ENCODE measurements at regions not wholly inside any gene's neighbourhood (a gene's known extent, or its start where the extent isn't known, plus 50 kb on each side); places are given as distances from the start of the nearest gene placed in this dataset.

DNA sequence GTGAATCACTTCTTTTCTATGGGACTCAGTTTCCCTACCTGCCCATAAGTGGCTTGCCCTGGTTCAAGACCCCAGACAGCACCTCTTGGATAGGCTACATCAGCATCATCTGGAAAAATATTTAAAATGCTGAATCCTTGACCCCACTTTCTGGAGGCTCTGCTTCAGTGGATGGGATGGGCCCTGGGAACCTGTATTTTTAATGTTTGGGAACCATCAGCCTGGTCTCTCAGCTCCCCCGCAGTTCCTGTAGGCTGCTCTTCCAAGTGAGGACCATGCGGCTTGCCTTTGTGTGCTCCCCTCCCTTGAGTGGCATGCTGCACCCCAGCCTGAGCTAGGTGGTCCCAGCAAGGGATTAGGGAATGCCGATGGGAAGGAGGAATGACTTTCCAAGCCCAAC lies 68.3 kb upstream of the CRHR1 start:
- TF ChIP-seq, protein P1, sequence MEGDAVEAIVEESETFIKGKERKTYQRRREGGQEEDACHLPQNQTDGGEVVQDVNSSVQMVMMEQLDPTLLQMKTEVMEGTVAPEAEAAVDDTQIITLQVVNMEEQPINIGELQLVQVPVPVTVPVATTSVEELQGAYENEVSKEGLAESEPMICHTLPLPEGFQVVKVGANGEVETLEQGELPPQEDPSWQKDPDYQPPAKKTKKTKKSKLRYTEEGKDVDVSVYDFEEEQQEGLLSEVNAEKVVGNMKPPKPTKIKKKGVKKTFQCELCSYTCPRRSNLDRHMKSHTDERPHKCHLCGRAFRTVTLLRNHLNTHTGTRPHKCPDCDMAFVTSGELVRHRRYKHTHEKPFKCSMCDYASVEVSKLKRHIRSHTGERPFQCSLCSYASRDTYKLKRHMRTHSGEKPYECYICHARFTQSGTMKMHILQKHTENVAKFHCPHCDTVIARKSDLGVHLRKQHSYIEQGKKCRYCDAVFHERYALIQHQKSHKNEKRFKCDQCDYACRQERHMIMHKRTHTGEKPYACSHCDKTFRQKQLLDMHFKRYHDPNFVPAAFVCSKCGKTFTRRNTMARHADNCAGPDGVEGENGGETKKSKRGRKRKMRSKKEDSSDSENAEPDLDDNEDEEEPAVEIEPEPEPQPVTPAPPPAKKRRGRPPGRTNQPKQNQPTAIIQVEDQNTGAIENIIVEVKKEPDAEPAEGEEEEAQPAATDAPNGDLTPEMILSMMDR (IDR thresholded peaks at IDR 0.05) = no peak
- TF ChIP-seq POLR2A (IDR thresholded peaks at IDR 0.05) = no peak

Measured in thyroid gland (tissue), 4 donors.